NCI-H510A (cell line): ENCODE measurements at regions not wholly inside any gene's neighbourhood (a gene's known extent, or its start where the extent isn't known, plus 50 kb on each side); places are given as distances from the start of the nearest gene placed in this dataset.
"Not testable (repeated sequence)": the region's sequence is repeated elsewhere in the genome, so short reads cannot be mapped to it uniquely, and the experiment has no call there.

Experiments used
- DNase-seq: peaks from one replicate; lab custom pipeline; 2025; lab: John Stamatoyannopoulos, UW

- not testable (repeated sequence) for DNase-seq
Measured at GRCh38 chr1:121573881-121574504, 389.2 kb downstream of the SRGAP2C start.

GRCh38 chr1:121574505-121574899 lies 389.7 kb downstream of the SRGAP2C start:
- DNase-seq, result not testable (repeated sequence)

- not testable (repeated sequence) for DNase-seq
Measured at GRCh38 chr1:121582898-121583297, 398.1 kb downstream of the SRGAP2C start.

GRCh38 chr1:121586369-121587229 lies 401.8 kb downstream of the SRGAP2C start:
- no peak for DNase-seq

GRCh38 chr1:121587230-121587569 lies 402.4 kb downstream of the SRGAP2C start:
- DNase-seq, result no peak

GRCh38 chr1:121587777-121588176 lies 403.0 kb downstream of the SRGAP2C start:
- no peak for DNase-seq

- DNase-seq, result no peak
Measured at GRCh38 chr1:121594096-121594495, 409.3 kb downstream of the SRGAP2C start.

GRCh38 chr1:121595089-121595488 lies 410.3 kb downstream of the SRGAP2C start:
- no peak for DNase-seq

- not testable (repeated sequence) for DNase-seq
Measured at GRCh38 chr1:121604843-121605444, 420.2 kb downstream of the SRGAP2C start.

- not testable (repeated sequence) for DNase-seq
Measured at GRCh38 chr1:121607499-121607898, 422.7 kb downstream of the SRGAP2C start.
